MM.1S (cell line): ENCODE measurements at regions not wholly inside any gene's neighbourhood (a gene's known extent, or its start where the extent isn't known, plus 50 kb on each side); places are given as distances from the start of the nearest gene placed in this dataset.
A peak's percentile ranks its signal among the peaks of the same experiment; 100 is the strongest.

Source experiments
- DNase-seq: peaks from one replicate; pipeline ENCODE4 v3.0.0-alpha.2; 2015
- H2AFZ ChIP-seq: fragments of 300-600 bp; sonication (generic); 2 replicates; pipeline ENCODE4 v1.6.0; 2016; ENCODE audit warnings: antibody characterized with exemption, low read length
- H3F3A ChIP-seq: fragments of 300-600 bp; sonication (generic); 2 replicates; pipeline ENCODE4 v1.6.1; 2016; ENCODE audit warnings: mild to moderate bottlenecking, antibody characterized with exemption, low read length, moderate library complexity, mixed read lengths; ENCODE audit not compliant: insufficient read depth
- H3K27ac ChIP-seq: fragments of 300-600 bp; sonication (generic); 2 replicates; pipeline ENCODE4 v1.5.1; 2016; ENCODE audit warnings: mild to moderate bottlenecking, low read length
- H3K27me3 ChIP-seq: fragments of 300-600 bp; sonication (generic); replicated peaks from 2 replicates; pipeline ENCODE4 v1.6.0; 2016; ENCODE audit warnings: low read length; ENCODE audit not compliant: insufficient read depth
- H3K36me3 ChIP-seq: fragments of 300-600 bp; sonication (generic); replicated peaks from 2 replicates; pipeline ENCODE4 v1.6.1; 2016; ENCODE audit warnings: mild to moderate bottlenecking, low read length, mixed read lengths; ENCODE audit not compliant: insufficient read depth
- H3K4me1 ChIP-seq: fragments of 300-600 bp; sonication (generic); 2 replicates; pipeline ENCODE4 v1.6.1; 2016; ENCODE audit warnings: low read length, mixed read lengths
- H3K4me2 ChIP-seq: fragments of 300-600 bp; sonication (generic); 2 replicates; pipeline ENCODE4 v1.6.0; 2016; ENCODE audit warnings: low read depth, low read length
- H3K4me3 ChIP-seq: fragments of 300-600 bp; sonication (generic); 2 replicates; pipeline ENCODE4 v1.5.1; 2016; ENCODE audit warnings: low read length, mixed read lengths
- H3K79me2 ChIP-seq: fragments of 300-600 bp; sonication (generic); 2 replicates; pipeline ENCODE4 v1.6.1; 2016; ENCODE audit warnings: mixed run types, low read length, mixed read lengths
- H3K9ac ChIP-seq: fragments of 300-600 bp; sonication (generic); 2 replicates; pipeline ENCODE4 v1.6.1; 2016; ENCODE audit warnings: low read length, mixed read lengths
- H3K9me2 ChIP-seq: fragments of 300-600 bp; sonication (generic); replicated peaks from 2 replicates; pipeline ENCODE4 v1.6.1; 2016; ENCODE audit warnings: mild to moderate bottlenecking, low read length, mixed read lengths; ENCODE audit not compliant: insufficient read depth
- H3K9me3 ChIP-seq: fragments of 300-600 bp; sonication (generic); replicated peaks from 2 replicates; pipeline ENCODE4 v1.6.1; 2016; ENCODE audit warnings: mild to moderate bottlenecking, low read length, mixed read lengths; ENCODE audit not compliant: insufficient read depth
- H4K20me1 ChIP-seq: fragments of 300-600 bp; sonication (generic); 2 replicates; pipeline ENCODE4 v1.6.1; 2016; ENCODE audit warnings: mild to moderate bottlenecking, low read length, moderate library complexity, mixed read lengths; ENCODE audit not compliant: insufficient read depth
- CTCF ChIP-seq: fragments of 300-600 bp; sonication (generic); IDR thresholded peaks from 2 replicates; pipeline ENCODE4 v1.5.1; 2016; ENCODE audit warnings: antibody characterized with exemption, low read length, mixed read lengths
- EZH2 ChIP-seq: fragments of 300-600 bp; sonication (generic); optimal IDR thresholded peaks from 2 replicates; pipeline ENCODE3; 2017; ENCODE audit warnings: low read depth, mild to moderate bottlenecking, antibody characterized with exemption, low read length, mixed read lengths
- EZH2phosphoT487 ChIP-seq: fragments of 300-600 bp; sonication (generic); IDR thresholded peaks from 2 replicates; pipeline ENCODE4 v1.6.1; 2018; ENCODE audit warnings: antibody characterized with exemption, low read length

- DNase-seq, result no peak
- H3K4me1 ChIP-seq, result no peaks in the 10 kb centered on the region
Observed at GRCh38 chr5:165277661-165278060, 1772.2 kb downstream of the MAT2B start.

GRCh38 chr5:165282491-165282890 lies 1777.1 kb downstream of the MAT2B start:
- Histone ChIP-seq H3K9me2 (no peaks in the 10 kb centered on the region), H3F3A (no peaks in the 10 kb centered on the region), H3K9ac (no peak overlapping the region), H3K9me3 (no peaks in the 10 kb centered on the region), H3K27me3 (no peaks in the 10 kb centered on the region), H3K4me2 (no peak overlapping the region), H3K4me1 (no peaks in the 10 kb centered on the region), H3K27ac (no peak overlapping the region), H3K4me3 (no peak overlapping the region), H4K20me1 (no peaks in the 10 kb centered on the region), H3K79me2 (no peaks in the 10 kb centered on the region), H3K36me3 (no peaks in the 10 kb centered on the region), H2AFZ (no peak overlapping the region)
- DNase-seq, result no peak
- TF ChIP-seq EZH2phosphoT487 (no peak), CTCF (no peak), EZH2 (no peak)

More at GRCh38 chr5:165277661-165278060, 1772.2 kb downstream of the MAT2B start:
- H3K9me3 ChIP-seq, result no peaks in the 10 kb centered on the region
- no peaks in the 10 kb centered on the region for H3K79me2 ChIP-seq
- no peaks in the 10 kb centered on the region for H3K27me3 ChIP-seq
- H3K9me2 ChIP-seq, result no peaks in the 10 kb centered on the region
- H3K9ac ChIP-seq, result no peak overlapping the region
- TF ChIP-seq EZH2phosphoT487 (no peak), EZH2 (no peak), CTCF (no peak)
- no peaks in the 10 kb centered on the region for H4K20me1 ChIP-seq
- no peak overlapping the region for H2AFZ ChIP-seq
- no peak overlapping the region for H3K4me3 ChIP-seq
- H3K4me2 ChIP-seq, result no peak overlapping the region
- no peaks in the 10 kb centered on the region for H3K36me3 ChIP-seq
- H3K27ac ChIP-seq, result no peak overlapping the region
- no peaks in the 10 kb centered on the region for H3F3A ChIP-seq

- H3K36me3 ChIP-seq, result no peaks in the 10 kb centered on the region
- no peaks in the 10 kb centered on the region for H3K9me2 ChIP-seq
- H3F3A ChIP-seq, result 0 out of 2 replicates have a peak, but pooled peaks cover 5% of the 10 kb centered on the region
- H3K27me3 ChIP-seq, result no peaks in the 10 kb centered on the region
- H3K27ac ChIP-seq, result no peak overlapping the region
- no peak overlapping the region for H2AFZ ChIP-seq
- no peak for DNase-seq
- H3K4me1 ChIP-seq, result peaks cover 13% of the 10 kb centered on the region
- H3K4me3 ChIP-seq, result no peak overlapping the region
- H3K4me2 ChIP-seq, result no peak overlapping the region
- H4K20me1 ChIP-seq, result no peaks in the 10 kb centered on the region
- TF ChIP-seq EZH2 (no peak), EZH2phosphoT487 (no peak)
- no peaks in the 10 kb centered on the region for H3K79me2 ChIP-seq
- H3K9ac ChIP-seq, result no peak overlapping the region
- H3K9me3 ChIP-seq, result no peaks in the 10 kb centered on the region
Observed at GRCh38 chr5:165286692-165287091, 1781.3 kb downstream of the MAT2B start.

GRCh38 chr5:165290535-165290934 lies 1785.1 kb downstream of the MAT2B start:
- no peak overlapping the region for H3K4me3 ChIP-seq
- 0 out of 2 replicates have a peak, but pooled peaks cover 7% of the 10 kb centered on the region for H3F3A ChIP-seq
- no peak overlapping the region for H3K27ac ChIP-seq
- TF ChIP-seq CTCF, result no peak
- TF ChIP-seq EZH2phosphoT487, result no peak
- no peak for TF ChIP-seq EZH2
- H3K9me3 ChIP-seq, result no peaks in the 10 kb centered on the region
- DNase-seq, result no peak
- peak overlapping the region; percentile 46; the same call in 1 of the 2 replicates for H3K4me2 ChIP-seq
- no peaks in the 10 kb centered on the region for H3K9me2 ChIP-seq
- no peaks in the 10 kb centered on the region for H3K36me3 ChIP-seq
- H3K27me3 ChIP-seq, result no peaks in the 10 kb centered on the region
- no peak overlapping the region for H3K9ac ChIP-seq
- H2AFZ ChIP-seq, result no peak overlapping the region
- no peaks in the 10 kb centered on the region for H3K79me2 ChIP-seq
- peaks cover 15% of the 10 kb centered on the region for H3K4me1 ChIP-seq
- no peaks in the 10 kb centered on the region for H4K20me1 ChIP-seq
